Neuronal stem cell (in vitro differentiated cells): ENCODE measurements at regions not wholly inside any gene's neighbourhood (a gene's known extent, or its start where the extent isn't known, plus 50 kb on each side); places are given as distances from the start of the nearest gene placed in this dataset.

Source experiments
- DNase-seq: peaks from one replicate; pipeline ENCODE4 v3.0.0-alpha.2; 2013; ENCODE audit warnings: low spot score
- H2AFZ ChIP-seq: one replicate; pipeline ENCODE4 v1.6.1; 2013; ENCODE audit warnings: mild to moderate bottlenecking, low read length, inconsistent platforms
- H2AK5ac ChIP-seq: 2 replicates; pipeline ENCODE4 v1.6.1; 2013; ENCODE audit warnings: low read depth, mild to moderate bottlenecking, inconsistent platforms, low read length, moderate library complexity, mixed read lengths
- H2BK120ac ChIP-seq: 2 replicates; pipeline ENCODE4 v1.6.1; 2013; ENCODE audit warnings: low read depth, mild to moderate bottlenecking, inconsistent platforms, low read length, moderate library complexity, mixed read lengths
- H2BK12ac ChIP-seq: one replicate; pipeline ENCODE4 v1.6.1; 2013; ENCODE audit warnings: low read length, inconsistent platforms
- H2BK15ac ChIP-seq: 2 replicates; pipeline ENCODE4 v1.6.1; 2013; ENCODE audit warnings: mild to moderate bottlenecking, low read length, inconsistent platforms, mixed read lengths
- H2BK5ac ChIP-seq: one replicate; pipeline ENCODE4 v1.6.1; 2013; ENCODE audit warnings: inconsistent platforms, mild to moderate bottlenecking, low read length, moderate library complexity
- H3K14ac ChIP-seq: one replicate; pipeline ENCODE4 v1.6.1; 2013; ENCODE audit warnings: low read length, inconsistent platforms
- H3K18ac ChIP-seq: 2 replicates; pipeline ENCODE4 v1.6.1; 2013; ENCODE audit warnings: low read length, inconsistent platforms
- H3K23ac ChIP-seq: 2 replicates; pipeline ENCODE4 v1.6.1; 2013; ENCODE audit warnings: low read depth, mild to moderate bottlenecking, mixed read lengths, low read length, inconsistent platforms; ENCODE audit not compliant: poor library complexity
- H3K27ac ChIP-seq: replicated peaks from 3 replicates; pipeline ENCODE4 v1.5.1; 2013; ENCODE audit warnings: low read length, inconsistent platforms
- H3K27me3 ChIP-seq, 3 experiments: 2 replicates each; pipeline ENCODE4 v1.6.1; 2013; ENCODE audit warnings: low read length in 3 of 3, mild to moderate bottlenecking in 2 of 3, inconsistent platforms in 1 of 3, low read depth in 1 of 3, mixed read lengths in 1 of 3, moderate library complexity in 1 of 3; ENCODE audit not compliant: control insufficient read depth in 3 of 3, insufficient read depth in 3 of 3
- H3K36me3 ChIP-seq, 2 donors: replicated peaks in 1 of 2; 2 replicates each; pipeline ENCODE4 v1.6.1; 2013; ENCODE audit warnings: low read length in 2 of 2; ENCODE audit not compliant: control insufficient read depth in 2 of 2, insufficient read depth in 2 of 2
- H3K4ac ChIP-seq: 2 replicates; pipeline ENCODE4 v1.6.1; 2013; ENCODE audit warnings: inconsistent platforms, mild to moderate bottlenecking, low read length, moderate library complexity
- H3K4me1 ChIP-seq, 2 donors: 1 replicate in 1 of 2; 2 replicates in 1 of 2; pipeline ENCODE4 v1.6.1; 2013; ENCODE audit warnings: low read length in 2 of 2, low read depth in 1 of 2; ENCODE audit not compliant: control insufficient read depth in 2 of 2, insufficient read depth in 1 of 2
- H3K4me2 ChIP-seq: one replicate; pipeline ENCODE4 v1.6.1; 2013; ENCODE audit warnings: mild to moderate bottlenecking, low read length, inconsistent platforms; ENCODE audit not compliant: insufficient read depth, poor library complexity, severe bottlenecking
- H3K4me3 ChIP-seq, 2 donors: 2 replicates each; pipeline ENCODE4 v1.5.1; 2013; ENCODE audit warnings: low read length in 2 of 2, mild to moderate bottlenecking in 2 of 2, inconsistent platforms in 1 of 2, moderate library complexity in 1 of 2
- H3K79me1 ChIP-seq: one replicate; pipeline ENCODE4 v1.6.1; 2013; ENCODE audit warnings: low read depth, mild to moderate bottlenecking, inconsistent platforms, low read length, moderate library complexity
- H3K9ac ChIP-seq: one replicate; pipeline ENCODE4 v1.6.1; 2013; ENCODE audit warnings: mild to moderate bottlenecking, low read depth, low read length, inconsistent platforms; ENCODE audit not compliant: poor library complexity
- H3K9me3 ChIP-seq, 2 donors: replicated peaks in 1 of 2; 2 replicates each; pipeline versions ENCODE3 to v1.6.1; 2013; ENCODE audit warnings: low read length in 2 of 2, mild to moderate bottlenecking in 2 of 2, inconsistent platforms in 1 of 2, low read depth in 1 of 2, mixed read lengths in 1 of 2, moderate library complexity in 1 of 2; ENCODE audit not compliant: control insufficient read depth in 2 of 2, insufficient read depth in 1 of 2
- H4K8ac ChIP-seq: one replicate; pipeline ENCODE4 v1.6.1; 2013; ENCODE audit warnings: low read depth, mild to moderate bottlenecking, inconsistent platforms, low read length, moderate library complexity
- H4K91ac ChIP-seq: one replicate; pipeline ENCODE4 v1.6.1; 2013; ENCODE audit warnings: low read length, low read depth, mild to moderate bottlenecking, inconsistent platforms; ENCODE audit not compliant: poor library complexity
- WGBS, 2 donors: extraction: QIAGEN DNeasy Blood & Tissue Kit; methylation state at CpG; one replicate each; pipeline ENCODE4 v1.1.7; 2013; ENCODE audit warnings: missing lambda C conversion rate in 2 of 2, mixed read lengths in 1 of 2; ENCODE audit not compliant: insufficient read length in 2 of 2, insufficient replicate concordance in 1 of 2; ENCODE audit errors: extremely low coverage in 2 of 2; 5-methylcytosine and 5-hydroxymethylcytosine counted together

DNA sequence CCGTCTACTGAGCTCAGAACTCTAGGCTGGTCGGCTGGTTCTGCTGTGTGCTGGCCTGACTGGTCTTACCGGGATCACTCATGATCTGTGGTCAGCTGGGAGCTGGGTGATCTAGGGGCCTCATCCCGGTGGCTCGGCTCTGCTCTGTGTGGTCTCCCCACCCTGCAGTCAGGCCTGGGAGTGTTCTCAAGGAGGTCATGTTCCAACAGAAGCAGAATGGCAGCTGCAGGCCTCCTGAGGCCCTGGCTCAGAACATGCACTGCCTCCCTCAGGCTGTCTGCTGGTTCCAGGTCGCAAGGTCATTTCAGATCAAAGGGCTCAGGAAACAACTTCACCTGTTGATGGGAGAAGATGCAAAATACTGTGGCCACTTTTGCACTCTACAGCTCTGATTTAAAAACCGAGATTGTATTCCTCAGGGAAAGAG lies 81.1 kb upstream of the RFX8 start:
- no peak overlapping the region for H3K4me3 ChIP-seq
- no peak overlapping the region for H3K4me2 ChIP-seq
- H3K4me1 ChIP-seq, result no peaks in the 10 kb centered on the region
- H2AFZ ChIP-seq, result no peak overlapping the region
- no peak overlapping the region for H2BK5ac ChIP-seq
- no peak overlapping the region for H2BK12ac ChIP-seq
- no peak overlapping the region for H4K91ac ChIP-seq
- no peak overlapping the region for H3K4ac ChIP-seq
- no peak overlapping the region for H2BK120ac ChIP-seq
- H3K79me1 ChIP-seq, result no peaks in the 10 kb centered on the region
- H2AK5ac ChIP-seq, result no peak overlapping the region
- no peaks in the 10 kb centered on the region for H3K27me3 ChIP-seq
- peak overlapping the region; percentile 34 for H3K9ac ChIP-seq
- peak overlapping the region; percentile 48 for H3K23ac ChIP-seq
- H3K14ac ChIP-seq, result no peak overlapping the region
- no peak overlapping the region for H4K8ac ChIP-seq
- no peak overlapping the region for H2BK15ac ChIP-seq
- DNase-seq, result no peak
- H3K9me3 ChIP-seq, result peaks cover 0 to 2% of the 10 kb centered on the region in 2 donors
- peak overlapping the region; percentile 25 for H3K18ac ChIP-seq
- no peak overlapping the region for H3K27ac ChIP-seq
- no CpG with 5 or more reads among the region's 7 CpGs for WGBS, 2 donors
- H3K36me3 ChIP-seq, result no peaks in the 10 kb centered on the region

DNA sequence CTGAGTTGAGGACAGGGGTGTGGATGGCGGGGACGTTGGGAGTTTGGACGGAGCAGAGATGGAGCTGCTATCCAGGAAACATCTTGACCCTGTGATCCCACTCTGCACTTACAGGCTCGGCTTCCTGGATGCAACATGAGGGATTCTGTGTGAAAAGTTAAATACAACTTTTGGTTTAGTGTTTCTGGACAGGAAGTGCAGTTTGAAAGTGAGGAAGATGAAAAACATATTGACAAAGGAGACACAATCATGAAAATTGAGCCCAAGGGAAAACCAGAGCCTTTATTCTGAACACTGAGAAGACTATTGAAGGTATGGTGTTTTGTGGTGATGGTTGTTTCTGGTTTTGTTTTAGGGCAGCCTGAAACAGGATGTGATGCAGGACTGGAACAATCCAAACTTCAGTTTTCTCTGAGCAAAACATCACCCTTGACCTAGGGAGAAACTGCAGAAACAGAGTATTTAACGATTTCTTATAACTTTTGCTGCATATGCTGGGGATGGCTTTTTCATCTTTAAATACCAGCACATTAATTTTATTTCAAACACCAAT lies 76.5 kb upstream of the RFX8 start:
- Histone ChIP-seq H2BK15ac (no peak overlapping the region), H3K27me3 (no peaks in the 10 kb centered on the region), H4K8ac (no peak overlapping the region), H2BK12ac (no peak overlapping the region), H3K79me1 (no peaks in the 10 kb centered on the region), H3K9ac (no peak overlapping the region), H3K4ac (no peak overlapping the region), H2AK5ac (no peak overlapping the region), H2BK5ac (no peak overlapping the region), H2BK120ac (no peak overlapping the region), H4K91ac (no peak overlapping the region), H3K4me2 (no peak overlapping the region), H3K9me3 (peaks cover 0 to 2% of the 10 kb centered on the region in 2 donors), H3K4me3 (no peak overlapping the region), H3K18ac (no peak overlapping the region), H3K23ac (no peak overlapping the region), H3K14ac (no peak overlapping the region), H3K36me3 (no peaks in the 10 kb centered on the region), H3K27ac (no peak overlapping the region), H2AFZ (no peak overlapping the region), H3K4me1 (no peaks in the 10 kb centered on the region)
- no CpG with 5 or more reads among the region's 5 CpGs for WGBS, 2 donors
- DNase-seq, result no peak

DNA sequence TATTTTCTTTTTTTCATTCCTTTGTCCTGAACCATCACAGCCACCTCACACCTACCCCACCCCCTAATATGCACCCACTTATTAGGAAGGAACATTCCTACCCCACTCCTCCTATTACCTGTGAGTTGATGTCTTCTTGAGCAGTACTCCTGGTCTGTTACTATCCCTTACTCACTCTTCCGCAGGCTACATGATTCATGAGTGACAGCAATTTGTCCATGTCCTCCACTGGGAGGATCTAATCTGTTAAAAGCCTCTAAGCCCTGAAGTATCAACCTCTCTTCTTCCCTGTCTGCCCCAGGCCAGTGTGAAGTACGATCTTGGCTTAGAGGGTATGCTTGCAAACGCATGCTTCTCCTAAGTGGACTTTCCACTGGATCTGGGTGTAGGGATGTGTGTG lies 75.6 kb upstream of the RFX8 start:
- H3K4ac ChIP-seq, result no peak overlapping the region
- H3K4me1 ChIP-seq, result no peaks in the 10 kb centered on the region
- H3K18ac ChIP-seq, result no peak overlapping the region
- no peak overlapping the region for H3K9ac ChIP-seq
- no peaks in the 10 kb centered on the region for H3K79me1 ChIP-seq
- no peak overlapping the region for H3K4me3 ChIP-seq
- H3K9me3 ChIP-seq, result no peaks in the 10 kb centered on the region
- no peak overlapping the region for H3K23ac ChIP-seq
- no peak overlapping the region for H4K91ac ChIP-seq
- no peak overlapping the region for H2AFZ ChIP-seq
- no peak overlapping the region for H3K27ac ChIP-seq
- no peaks in the 10 kb centered on the region for H3K27me3 ChIP-seq
- no peak overlapping the region for H2BK12ac ChIP-seq
- no peak for DNase-seq
- H2BK120ac ChIP-seq, result no peak overlapping the region
- no peak overlapping the region for H2AK5ac ChIP-seq
- no peak overlapping the region for H4K8ac ChIP-seq
- no CpG with 5 or more reads among the region's 3 CpGs for WGBS, 2 donors
- H2BK15ac ChIP-seq, result no peak overlapping the region
- no peaks in the 10 kb centered on the region for H3K36me3 ChIP-seq
- no peak overlapping the region for H3K4me2 ChIP-seq
- H2BK5ac ChIP-seq, result no peak overlapping the region
- no peak overlapping the region for H3K14ac ChIP-seq

DNA sequence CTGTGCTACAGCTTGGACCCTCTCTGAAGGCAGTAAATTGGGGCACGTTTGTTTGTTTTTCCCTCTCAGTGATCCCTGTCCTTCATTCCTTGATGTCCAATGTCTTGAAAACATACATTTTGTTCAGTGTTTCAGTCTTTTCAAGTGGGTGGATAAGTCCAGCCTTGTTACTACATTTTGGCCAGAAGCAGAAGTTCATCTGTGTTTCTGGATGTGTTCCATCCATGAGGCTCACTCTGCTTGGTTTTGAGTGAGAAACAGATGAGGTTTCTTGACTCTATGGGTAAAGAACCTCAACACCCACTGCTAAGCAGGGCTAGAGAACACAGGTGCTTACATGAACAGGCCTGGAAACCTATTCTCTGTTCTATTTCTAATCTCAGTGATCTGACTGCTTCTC lies 74.5 kb upstream of the RFX8 start:
- no peak overlapping the region for H2BK15ac ChIP-seq
- no peaks in the 10 kb centered on the region for H3K4me1 ChIP-seq
- H3K27ac ChIP-seq, result no peak overlapping the region

More for the DNA sequence above, 74.5 kb upstream of the RFX8 start:
- Histone ChIP-seq H3K27me3 (no peaks in the 10 kb centered on the region), H2AFZ (no peak overlapping the region), H3K4ac (no peak overlapping the region), H3K14ac (no peak overlapping the region), H3K9ac (no peak overlapping the region), H3K23ac (no peak overlapping the region), H3K4me2 (no peak overlapping the region), H2BK12ac (no peak overlapping the region), H4K8ac (no peak overlapping the region), H3K9me3 (no peaks in the 10 kb centered on the region), H2BK5ac (no peak overlapping the region), H2AK5ac (no peak overlapping the region), H2BK120ac (no peak overlapping the region), H3K4me3 (no peak overlapping the region), H3K18ac (no peak overlapping the region), H4K91ac (no peak overlapping the region), H3K79me1 (no peaks in the 10 kb centered on the region), H3K36me3 (no peaks in the 10 kb centered on the region)
- DNase-seq, result no peak
- WGBS, 2 donors, result no CpG with 5 or more reads among the region's 1 CpG
